PC-9 (cell line): ENCODE measurements at regions not wholly inside any gene's neighbourhood (a gene's known extent, or its start where the extent isn't known, plus 50 kb on each side); places are given as distances from the start of the nearest gene placed in this dataset.

ENCODE experiments used
- BruUV-seq: library from RNA; stranded (reverse); fragments of 400-500 nt; replicated peaks from 2 replicates; lab custom pipeline; 2021; lab: Mats Ljungman, UMichigan
- CTCF ChIA-PET: fragments of 300-600 bp; sonication (Branson Sonifier 250); formaldehyde crosslinking; loops from one replicate; lab custom pipeline; 2022; ENCODE audit warnings: antibody characterized with exemption; lab: Charles Lee
- POLR2A ChIA-PET: fragments of 300-600 bp; sonication (Branson Sonifier 250); formaldehyde crosslinking; loops from one replicate; lab custom pipeline; 2022; ENCODE audit warnings: antibody characterized with exemption; ENCODE audit not compliant: unreplicated experiment; lab: Charles Lee
- DNase-seq, 2 experiments: peaks; one replicate each; pipeline versions ENCODE4 v3.0.0 to v3.0.0-alpha.2; 2015 to 2022; ENCODE audit warnings: mixed read lengths in 1 of 2
- H2AFZ ChIP-seq: fragments of 200-600 bp; sonication (generic); 2 replicates; pipeline ENCODE4 v1.8.1; 2017; ENCODE audit warnings: antibody characterized with exemption
- H3F3A ChIP-seq: fragments of 200-600 bp; sonication (generic); 2 replicates; pipeline ENCODE4 v1.8.1; 2017; ENCODE audit warnings: antibody characterized with exemption, mild to moderate bottlenecking, low read depth; ENCODE audit not compliant: insufficient read depth
- H3K27ac ChIP-seq: fragments of 200-600 bp; sonication (generic); 2 replicates; pipeline ENCODE4 v1.6.1; 2016; ENCODE audit warnings: mixed run types
- H3K27me3 ChIP-seq: fragments of 200-600 bp; sonication (generic); 2 replicates; pipeline ENCODE4 v1.6.1; 2016; ENCODE audit warnings: low read depth, mixed run types; ENCODE audit not compliant: insufficient read depth
- H3K36me3 ChIP-seq: fragments of 200-600 bp; sonication (generic); 2 replicates; pipeline ENCODE4 v1.6.1; 2016; ENCODE audit warnings: low read depth, mixed run types
- H3K4me1 ChIP-seq: fragments of 200-600 bp; sonication (generic); replicated peaks from 2 replicates; pipeline ENCODE4 v1.6.1; 2016; ENCODE audit warnings: mixed run types; ENCODE audit not compliant: insufficient read depth
- H3K4me2 ChIP-seq: fragments of 200-600 bp; sonication (generic); 2 replicates; pipeline ENCODE4 v1.6.1; 2017; ENCODE audit warnings: mixed run types
- H3K4me3 ChIP-seq: fragments of 200-600 bp; sonication (generic); 2 replicates; pipeline ENCODE4 v1.6.1; 2016; ENCODE audit warnings: mixed run types
- H3K79me2 ChIP-seq: fragments of 200-600 bp; sonication (generic); 2 replicates; pipeline ENCODE4 v1.6.1; 2017; ENCODE audit warnings: low read depth, mixed run types
- H3K9me2 ChIP-seq: fragments of 200-600 bp; sonication (generic); 2 replicates; pipeline ENCODE4 v1.8.1; 2017; ENCODE audit warnings: mild to moderate bottlenecking; ENCODE audit not compliant: insufficient read depth
- H3K9me3 ChIP-seq: fragments of 200-600 bp; sonication (generic); 2 replicates; pipeline ENCODE4 v1.8.1; 2016; ENCODE audit warnings: low read depth; ENCODE audit not compliant: insufficient read depth
- H4K20me1 ChIP-seq: fragments of 200-600 bp; sonication (generic); 2 replicates; pipeline ENCODE4 v1.8.1; 2017; ENCODE audit not compliant: insufficient read depth
- CTCF ChIP-seq: fragments of 200-600 bp; sonication (generic); conservative IDR thresholded peaks from 2 replicates; pipeline ENCODE4 v1.6.1; 2017; ENCODE audit warnings: mixed run types, antibody characterized with exemption, mild to moderate bottlenecking, moderate library complexity
- EZH2 ChIP-seq: fragments of 200-600 bp; sonication (generic); IDR thresholded peaks from 2 replicates; pipeline ENCODE4 v1.8.0; 2017; ENCODE audit warnings: antibody characterized with exemption, low read depth
- intact Hi-C: fragments of 100-400 bp; cut with micrococcal nuclease; formaldehyde crosslinking; loops from one replicate; pipeline ENCODE4 v1.10.0; 2022; ENCODE audit not compliant: unreplicated experiment

- Histone ChIP-seq H3K9me2 (peaks cover 8% of the 10 kb centered on the region; the same call in 1 of the 2 replicates), H3K79me2 (no peaks in the 10 kb centered on the region), H3K4me3 (no peak overlapping the region), H3K36me3 (no peaks in the 10 kb centered on the region), H3K27me3 (no peaks in the 10 kb centered on the region), H2AFZ (0 out of 2 replicates have a peak overlapping the region, but pooled peaks have one; percentile 11), H3K4me1 (peaks cover 8% of the 10 kb centered on the region; the same call in 1 of the 2 replicates), H3F3A (no peaks in the 10 kb centered on the region), H4K20me1 (no peaks in the 10 kb centered on the region), H3K9me3 (no peaks in the 10 kb centered on the region), H3K4me2 (no peak overlapping the region), H3K27ac (no peak overlapping the region)
- POLR2A ChIA-PET, result no interaction called here
- intact Hi-C loops, result no loop called here
- TF ChIP-seq EZH2 (no peak), CTCF (no peak)
- no TSS peak for BruUV-seq
- DNase-seq, result no peak
- CTCF ChIA-PET, result no interaction called here
These were observed 453.3 kb downstream of the RFPL4B start for GRCh38 chr6:112800439-112800838.

- ChIA-PET CTCF (no interaction called here), POLR2A (no interaction called here)
- Histone ChIP-seq H3K4me3 (no peak overlapping the region), H3K9me2 (peaks cover 8% of the 10 kb centered on the region; the same call in 1 of the 2 replicates), H3K27ac (no peak overlapping the region), H3K4me2 (no peak overlapping the region), H3F3A (no peaks in the 10 kb centered on the region), H3K4me1 (peaks cover 8% of the 10 kb centered on the region; the same call in 1 of the 2 replicates), H3K79me2 (no peaks in the 10 kb centered on the region), H3K36me3 (no peaks in the 10 kb centered on the region), H2AFZ (0 out of 2 replicates have a peak overlapping the region, but pooled peaks have one; percentile 11), H4K20me1 (no peaks in the 10 kb centered on the region), H3K9me3 (no peaks in the 10 kb centered on the region), H3K27me3 (no peaks in the 10 kb centered on the region)
- intact Hi-C loops, result no loop called here
- TF ChIP-seq CTCF, result no peak
- BruUV-seq, result no TSS peak
- no peak for DNase-seq
These were observed 453.8 kb downstream of the RFPL4B start for GRCh38 chr6:112800916-112801315.

GRCh38 chr6:112801468-112802080 lies 454.4 kb downstream of the RFPL4B start:
- Histone ChIP-seq H3K27me3 (no peaks in the 10 kb centered on the region), H3K4me1 (peaks cover 8% of the 10 kb centered on the region; the same call in 1 of the 2 replicates), H3K4me3 (no peak overlapping the region), H3K36me3 (no peaks in the 10 kb centered on the region), H3K27ac (no peak overlapping the region), H4K20me1 (no peaks in the 10 kb centered on the region), H2AFZ (peak overlapping the region; percentile 34), H3K4me2 (0 out of 2 replicates have a peak overlapping the region, but pooled peaks have one; percentile 5), H3K9me3 (no peaks in the 10 kb centered on the region), H3K79me2 (no peaks in the 10 kb centered on the region), H3K9me2 (peaks cover 8% of the 10 kb centered on the region; the same call in 1 of the 2 replicates), H3F3A (no peaks in the 10 kb centered on the region)
- TF ChIP-seq EZH2 (no peak), CTCF (no peak)
- CTCF ChIA-PET, result no interaction called here
- DNase-seq, result no peak
- POLR2A ChIA-PET, result interaction anchor here (0.8 kb wide), 1 partner anchor 563 kb away, joined by 6 read pairs; no protein-coding TSS in a partner anchor
- intact Hi-C loops, result no loop called here
- BruUV-seq, result no TSS peak
